ENCODE measurements at regions not wholly inside any gene's neighbourhood (a gene's known extent, or its start where the extent isn't known, plus 50 kb on each side); places are given as distances from the start of the nearest gene placed in this dataset.
"Not testable (repeated sequence)": the region's sequence is repeated elsewhere in the genome, so short reads cannot be mapped to it uniquely, and the experiment has no call there.

DNA sequence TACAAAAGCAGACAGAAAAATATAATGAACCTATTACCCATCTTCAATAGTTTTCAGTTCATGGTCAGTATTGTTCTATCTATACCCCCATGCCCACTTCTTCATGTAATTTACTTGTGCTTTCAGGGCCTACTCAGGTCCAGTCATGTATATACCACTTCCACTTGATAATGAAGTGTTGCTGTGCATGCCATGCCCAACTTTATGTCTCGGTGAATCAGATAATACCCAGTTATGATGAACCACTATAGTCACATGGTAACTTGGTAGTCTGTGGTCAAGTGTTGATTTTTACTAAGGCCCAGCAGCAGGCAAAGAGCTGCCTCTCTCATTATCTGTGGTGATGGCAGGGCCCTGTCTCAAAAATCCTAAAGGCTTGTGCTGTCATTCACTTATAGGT is 70.7 kb upstream of the IL33 start:
- intact Hi-C loops (cut with micrococcal nuclease; ENCODE audit: unreplicated experiment) = no loop called here
- Histone ChIP-seq H3K4me3 (ENCODE audit: low read depth, low read length, poor library complexity, severe bottlenecking) (no peak overlapping the region), H3K36me3 (ENCODE audit: insufficient read depth, low read length) (no peaks in the 10 kb centered on the region), H3K9me3 (ENCODE audit: low read length) (no peaks in the 10 kb centered on the region), H3K4me2 (ENCODE audit: low read length) (no peak overlapping the region), H3K4me1 (ENCODE audit: insufficient read depth, low read length, poor library complexity, severe bottlenecking) (no peaks in the 10 kb centered on the region), H3K27ac (ENCODE audit: low read depth, low read length, poor library complexity, severe bottlenecking) (no peak overlapping the region), H3K9me2 (ENCODE audit: insufficient read depth, low read length) (no peaks in the 10 kb centered on the region), H2AFZ (ENCODE audit: low read length) (no peak overlapping the region), H3K79me2 (ENCODE audit: insufficient read depth, low read depth, low read length) (no peaks in the 10 kb centered on the region), H4K20me1 (ENCODE audit: insufficient read depth, low read length) (no peaks in the 10 kb centered on the region)
- no peak for DNase-seq (ENCODE audit: low spot score)
- BruUV-seq (replicated peaks) = no TSS peak
- ChIA-PET CTCF (ENCODE audit: unreplicated experiment) (no interaction called here), POLR2A (no interaction called here)
- TF ChIP-seq, protein P1, sequence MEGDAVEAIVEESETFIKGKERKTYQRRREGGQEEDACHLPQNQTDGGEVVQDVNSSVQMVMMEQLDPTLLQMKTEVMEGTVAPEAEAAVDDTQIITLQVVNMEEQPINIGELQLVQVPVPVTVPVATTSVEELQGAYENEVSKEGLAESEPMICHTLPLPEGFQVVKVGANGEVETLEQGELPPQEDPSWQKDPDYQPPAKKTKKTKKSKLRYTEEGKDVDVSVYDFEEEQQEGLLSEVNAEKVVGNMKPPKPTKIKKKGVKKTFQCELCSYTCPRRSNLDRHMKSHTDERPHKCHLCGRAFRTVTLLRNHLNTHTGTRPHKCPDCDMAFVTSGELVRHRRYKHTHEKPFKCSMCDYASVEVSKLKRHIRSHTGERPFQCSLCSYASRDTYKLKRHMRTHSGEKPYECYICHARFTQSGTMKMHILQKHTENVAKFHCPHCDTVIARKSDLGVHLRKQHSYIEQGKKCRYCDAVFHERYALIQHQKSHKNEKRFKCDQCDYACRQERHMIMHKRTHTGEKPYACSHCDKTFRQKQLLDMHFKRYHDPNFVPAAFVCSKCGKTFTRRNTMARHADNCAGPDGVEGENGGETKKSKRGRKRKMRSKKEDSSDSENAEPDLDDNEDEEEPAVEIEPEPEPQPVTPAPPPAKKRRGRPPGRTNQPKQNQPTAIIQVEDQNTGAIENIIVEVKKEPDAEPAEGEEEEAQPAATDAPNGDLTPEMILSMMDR (conservative IDR thresholded peaks at IDR 0.05; ENCODE audit: low read length) = no peak
- TF ChIP-seq EZH2phosphoT487 (IDR thresholded peaks at IDR 0.05; ENCODE audit: borderline replicate concordance, low read depth, low read length) = no peak

DNA sequence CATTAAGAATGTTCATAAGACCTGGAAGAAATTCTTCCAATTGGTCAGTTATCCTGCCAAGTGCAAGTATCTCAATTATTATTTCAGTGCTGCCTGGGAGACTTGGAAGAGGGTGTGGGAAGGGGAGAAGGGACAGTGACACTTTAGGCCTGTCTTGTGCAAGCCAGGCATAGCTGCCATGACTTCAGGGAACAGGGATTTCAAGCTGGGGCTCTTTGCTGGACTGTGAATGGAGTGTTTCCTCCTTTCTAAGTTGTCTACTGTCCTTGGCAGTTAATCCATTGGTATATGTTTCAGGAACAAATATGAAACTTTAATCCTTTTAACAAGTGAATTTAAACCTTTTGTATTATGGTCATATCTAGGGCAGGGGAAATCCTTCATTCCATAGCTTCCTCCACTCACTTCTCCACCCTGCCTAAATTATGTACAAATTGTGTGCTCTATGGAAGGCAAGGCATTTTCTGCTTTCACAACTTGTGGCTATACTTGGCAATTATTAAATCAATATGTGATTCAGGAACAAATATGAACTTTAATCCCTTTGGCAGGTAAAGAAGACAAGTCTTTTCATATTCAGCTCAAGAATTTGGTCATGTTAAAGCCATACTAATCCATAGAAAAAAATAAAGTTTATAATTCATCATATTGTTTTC is 72.7 kb upstream of the IL33 start:
- CTCF ChIA-PET (ENCODE audit: unreplicated experiment) = no interaction called here

DNA sequence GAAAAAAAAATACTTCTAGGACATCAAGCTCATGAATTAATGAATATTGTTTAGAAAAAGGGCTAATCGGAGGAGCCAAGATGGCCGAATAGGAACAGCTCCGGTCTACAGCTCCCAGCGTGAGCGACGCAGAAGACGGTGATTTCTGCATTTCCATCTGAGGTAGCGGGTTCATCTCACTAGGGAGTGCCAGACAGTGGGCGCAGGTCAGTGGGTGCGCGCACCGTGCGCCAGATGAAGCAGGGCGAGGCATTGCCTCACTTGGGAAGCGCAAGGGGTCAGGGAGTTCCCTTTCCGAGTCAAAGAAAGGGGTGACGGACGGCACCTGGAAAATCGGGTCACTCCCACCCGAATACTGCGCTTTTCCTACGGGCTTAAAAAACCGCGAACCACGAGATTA is 79.8 kb upstream of the IL33 start:
- H3K79me2 ChIP-seq (ENCODE audit: insufficient read depth, low read depth, low read length); H3K9me3 ChIP-seq (ENCODE audit: low read length); BruUV-seq (replicated peaks); H3K4me1 ChIP-seq (ENCODE audit: insufficient read depth, low read length, poor library complexity, severe bottlenecking); DNase-seq (ENCODE audit: low spot score); H3K27ac ChIP-seq (ENCODE audit: low read depth, low read length, poor library complexity, severe bottlenecking); H4K20me1 ChIP-seq (ENCODE audit: insufficient read depth, low read length); CTCF ChIA-PET (ENCODE audit: unreplicated experiment); H2AFZ ChIP-seq (ENCODE audit: low read length); H3K36me3 ChIP-seq (ENCODE audit: insufficient read depth, low read length); H3K4me3 ChIP-seq (ENCODE audit: low read depth, low read length, poor library complexity, severe bottlenecking); intact Hi-C loops (cut with micrococcal nuclease; ENCODE audit: unreplicated experiment); H3K4me2 ChIP-seq (ENCODE audit: low read length); H3K9me2 ChIP-seq (ENCODE audit: insufficient read depth, low read length): not testable (repeated sequence)
- POLR2A ChIA-PET = interaction anchor here (0.6 kb wide), 1 partner anchor 102 kb away, joined by 3 read pairs; no protein-coding TSS in a partner anchor

More for the DNA sequence above, 72.7 kb upstream of the IL33 start:
- Histone ChIP-seq H4K20me1 (ENCODE audit: insufficient read depth, low read length) (no peaks in the 10 kb centered on the region), H3K4me3 (ENCODE audit: low read depth, low read length, poor library complexity, severe bottlenecking) (no peak overlapping the region), H3K36me3 (ENCODE audit: insufficient read depth, low read length) (no peaks in the 10 kb centered on the region), H3K9me3 (ENCODE audit: low read length) (no peaks in the 10 kb centered on the region), H3K4me1 (ENCODE audit: insufficient read depth, low read length, poor library complexity, severe bottlenecking) (no peaks in the 10 kb centered on the region), H3K27ac (ENCODE audit: low read depth, low read length, poor library complexity, severe bottlenecking) (no peak overlapping the region), H3K9me2 (ENCODE audit: insufficient read depth, low read length) (no peaks in the 10 kb centered on the region), H3K4me2 (ENCODE audit: low read length) (no peak overlapping the region), H2AFZ (ENCODE audit: low read length) (no peak overlapping the region), H3K79me2 (ENCODE audit: insufficient read depth, low read depth, low read length) (no peaks in the 10 kb centered on the region)
- no peak for DNase-seq (ENCODE audit: low spot score)
- intact Hi-C loops (cut with micrococcal nuclease; ENCODE audit: unreplicated experiment) = no loop called here
- POLR2A ChIA-PET = no interaction called here
- BruUV-seq (replicated peaks) = no TSS peak
- TF ChIP-seq EZH2phosphoT487 (IDR thresholded peaks at IDR 0.05; ENCODE audit: borderline replicate concordance, low read depth, low read length) = no peak
- TF ChIP-seq, protein P1 (conservative IDR thresholded peaks at IDR 0.05; ENCODE audit: low read length) = no peak
